KMS-11 (cell line): ENCODE measurements at regions not wholly inside any gene's neighbourhood (a gene's known extent, or its start where the extent isn't known, plus 50 kb on each side); places are given as distances from the start of the nearest gene placed in this dataset.
"Not testable (repeated sequence)": the region's sequence is repeated elsewhere in the genome, so short reads cannot be mapped to it uniquely, and the experiment has no call there.

Source experiments
- H2AFZ ChIP-seq: fragments of 200-600 bp; sonication (generic); 2 replicates; pipeline ENCODE4 v1.6.1; 2016; ENCODE audit warnings: antibody characterized with exemption, mixed run types, low read depth
- H3K27ac ChIP-seq: fragments of 200-600 bp; sonication (generic); 2 replicates; pipeline ENCODE4 v1.6.1; 2016; ENCODE audit warnings: mild to moderate bottlenecking, mixed run types
- H3K27me3 ChIP-seq: fragments of 200-600 bp; sonication (generic); 2 replicates; pipeline ENCODE4 v1.6.1; 2017; ENCODE audit warnings: mild to moderate bottlenecking, low read depth, mixed run types, moderate library complexity; ENCODE audit not compliant: insufficient read depth
- H3K36me3 ChIP-seq: fragments of 200-600 bp; sonication (generic); 2 replicates; pipeline ENCODE4 v1.6.1; 2017; ENCODE audit warnings: mild to moderate bottlenecking, mixed run types; ENCODE audit not compliant: insufficient read depth
- H3K4me1 ChIP-seq: fragments of 200-600 bp; sonication (generic); 2 replicates; pipeline ENCODE4 v1.6.1; 2016; ENCODE audit warnings: mild to moderate bottlenecking, low read depth, mixed run types; ENCODE audit not compliant: poor library complexity, severe bottlenecking
- H3K4me2 ChIP-seq: fragments of 200-600 bp; sonication (generic); 2 replicates; pipeline ENCODE4 v1.7.0; 2016; ENCODE audit warnings: mild to moderate bottlenecking, mixed run types
- H3K4me3 ChIP-seq: fragments of 200-600 bp; sonication (generic); IDR thresholded peaks from 2 replicates; pipeline ENCODE4 v1.6.1; 2017; ENCODE audit warnings: low read depth, low read length, mixed read lengths; ENCODE audit not compliant: insufficient read depth
- H3K79me2 ChIP-seq: fragments of 200-600 bp; sonication (generic); 2 replicates; pipeline ENCODE4 v1.6.1; 2016; ENCODE audit warnings: low read depth, mixed run types; ENCODE audit not compliant: insufficient read depth
- H3K9ac ChIP-seq: fragments of 200-600 bp; sonication (generic); 2 replicates; pipeline ENCODE4 v1.6.1; 2016; ENCODE audit warnings: mild to moderate bottlenecking, mixed run types
- H4K20me1 ChIP-seq: fragments of 200-600 bp; sonication (generic); 2 replicates; pipeline ENCODE4 v1.6.1; 2016; ENCODE audit warnings: mild to moderate bottlenecking, mixed run types; ENCODE audit not compliant: insufficient read depth
- TF ChIP-seq, protein P1 (sequence below): fragments of 200-600 bp; sonication (generic); conservative IDR thresholded peaks from 2 replicates; pipeline ENCODE4 v1.6.1; 2017; ENCODE audit warnings: low read depth, mild to moderate bottlenecking, antibody characterized with exemption, low read length, moderate library complexity, mixed read lengths

DNA sequence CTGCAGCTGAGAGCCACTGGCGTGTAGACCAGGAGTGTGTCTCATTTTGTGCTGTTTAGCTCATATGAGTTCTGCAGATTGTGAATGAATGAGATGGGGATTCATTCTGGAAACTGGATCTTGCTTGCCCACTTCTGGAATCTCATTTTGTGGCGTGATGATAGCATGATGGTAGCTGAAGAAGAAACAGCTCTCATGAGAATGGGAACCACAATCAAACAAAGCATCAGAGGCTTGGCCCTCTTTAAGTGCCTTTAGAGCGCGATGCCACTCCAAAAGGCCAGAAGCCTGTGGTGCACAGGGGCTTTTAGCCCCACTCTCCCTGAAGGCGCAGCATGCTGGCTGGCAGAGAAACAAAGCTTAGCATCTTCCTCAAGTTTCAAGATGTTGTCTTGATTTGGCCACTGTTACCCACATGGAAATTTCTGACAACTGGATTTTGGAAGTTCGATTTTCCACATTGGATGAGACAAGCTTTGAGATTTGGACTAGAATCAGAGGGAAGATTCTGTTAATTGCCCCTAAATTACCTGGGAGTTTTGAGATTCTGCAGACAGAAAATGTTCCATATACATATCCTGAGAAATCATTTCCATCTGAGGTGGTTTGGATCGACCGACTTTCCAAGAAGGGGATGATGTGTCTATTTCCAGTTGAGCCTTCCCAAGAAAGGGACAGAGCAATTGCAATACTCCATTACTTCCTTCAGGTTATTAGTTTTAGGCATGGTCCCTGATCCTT is 234.5 kb downstream of the VAPA start:
- Histone ChIP-seq H3K36me3 (no peaks in the 10 kb centered on the region), H3K4me3 (no peak overlapping the region), H3K4me1 (peaks cover 6% of the 10 kb centered on the region), H3K9ac (no peak overlapping the region), H3K79me2 (no peaks in the 10 kb centered on the region), H3K27me3 (no peaks in the 10 kb centered on the region), H2AFZ (no peak overlapping the region), H3K4me2 (no peak overlapping the region), H4K20me1 (no peaks in the 10 kb centered on the region), H3K27ac (no peak overlapping the region)
- TF ChIP-seq, protein P1, sequence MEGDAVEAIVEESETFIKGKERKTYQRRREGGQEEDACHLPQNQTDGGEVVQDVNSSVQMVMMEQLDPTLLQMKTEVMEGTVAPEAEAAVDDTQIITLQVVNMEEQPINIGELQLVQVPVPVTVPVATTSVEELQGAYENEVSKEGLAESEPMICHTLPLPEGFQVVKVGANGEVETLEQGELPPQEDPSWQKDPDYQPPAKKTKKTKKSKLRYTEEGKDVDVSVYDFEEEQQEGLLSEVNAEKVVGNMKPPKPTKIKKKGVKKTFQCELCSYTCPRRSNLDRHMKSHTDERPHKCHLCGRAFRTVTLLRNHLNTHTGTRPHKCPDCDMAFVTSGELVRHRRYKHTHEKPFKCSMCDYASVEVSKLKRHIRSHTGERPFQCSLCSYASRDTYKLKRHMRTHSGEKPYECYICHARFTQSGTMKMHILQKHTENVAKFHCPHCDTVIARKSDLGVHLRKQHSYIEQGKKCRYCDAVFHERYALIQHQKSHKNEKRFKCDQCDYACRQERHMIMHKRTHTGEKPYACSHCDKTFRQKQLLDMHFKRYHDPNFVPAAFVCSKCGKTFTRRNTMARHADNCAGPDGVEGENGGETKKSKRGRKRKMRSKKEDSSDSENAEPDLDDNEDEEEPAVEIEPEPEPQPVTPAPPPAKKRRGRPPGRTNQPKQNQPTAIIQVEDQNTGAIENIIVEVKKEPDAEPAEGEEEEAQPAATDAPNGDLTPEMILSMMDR: no peak

DNA sequence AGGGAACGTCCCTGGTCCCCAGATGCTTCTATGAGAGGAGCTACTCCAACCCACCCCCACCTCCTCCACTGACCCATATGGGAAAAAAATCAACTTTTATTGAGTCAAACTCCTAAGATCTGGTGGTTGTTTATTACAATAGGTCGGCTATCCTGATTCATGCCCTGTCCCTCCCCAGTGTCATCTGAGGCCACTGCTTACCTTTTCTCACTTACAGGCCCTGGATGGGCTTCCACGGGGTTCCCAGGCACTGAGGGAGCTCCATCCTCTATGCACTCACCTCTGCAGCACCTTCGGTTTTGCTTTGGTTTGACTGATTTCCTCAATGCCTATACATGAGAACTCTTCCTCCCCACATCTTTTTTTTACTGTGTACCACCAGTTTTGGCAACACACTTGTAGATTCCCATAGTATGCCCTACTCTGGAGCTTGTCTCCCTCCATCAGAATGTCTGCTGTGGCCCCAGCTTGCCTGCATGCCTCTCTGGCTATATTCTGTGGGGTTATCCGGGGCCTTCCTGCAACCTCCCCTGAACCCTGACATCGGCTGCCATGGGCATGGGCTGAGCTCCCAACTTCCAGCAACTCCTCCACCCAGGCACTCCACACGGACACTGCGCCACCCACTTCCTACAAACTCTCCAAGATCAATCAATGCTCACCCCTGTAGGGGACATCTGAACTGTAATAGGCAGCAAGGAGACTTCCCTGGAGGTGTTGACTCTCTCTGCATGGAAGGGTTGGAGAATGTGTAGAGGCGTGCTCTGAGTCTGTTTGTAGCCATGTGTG is 236.1 kb downstream of the VAPA start:
- no peak overlapping the region for H3K27ac ChIP-seq
- H3K4me3 ChIP-seq: no peak overlapping the region
- TF ChIP-seq, protein P1: no peak
- no peaks in the 10 kb centered on the region for H4K20me1 ChIP-seq
- H3K79me2 ChIP-seq: no peaks in the 10 kb centered on the region
- no peak overlapping the region for H2AFZ ChIP-seq
- H3K9ac ChIP-seq: no peak overlapping the region
- no peaks in the 10 kb centered on the region for H3K4me1 ChIP-seq
- H3K27me3 ChIP-seq: no peaks in the 10 kb centered on the region
- no peak overlapping the region for H3K4me2 ChIP-seq
- H3K36me3 ChIP-seq: no peaks in the 10 kb centered on the region

DNA sequence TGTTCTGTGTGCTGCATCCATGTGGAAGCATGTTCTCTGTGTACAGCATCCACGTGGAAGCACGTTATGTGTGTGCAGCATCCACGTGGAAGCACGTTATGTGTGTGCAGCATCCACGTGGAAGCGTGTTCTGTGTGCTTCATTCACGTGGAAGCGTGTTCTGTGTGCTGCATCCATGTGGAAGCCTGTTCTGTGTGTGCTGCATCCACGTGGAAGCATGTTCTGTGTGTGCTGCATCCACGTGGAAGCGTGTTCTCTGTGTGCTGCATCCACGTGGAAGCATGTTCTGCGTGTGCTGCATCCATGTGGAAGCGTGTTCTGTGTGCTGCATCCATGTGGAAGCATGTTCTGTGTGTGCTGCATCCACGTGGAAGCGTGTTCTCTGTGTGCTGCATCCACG is 236.8 kb downstream of the VAPA start:
- H3K4me2 ChIP-seq, H4K20me1 ChIP-seq, H3K36me3 ChIP-seq, H3K27me3 ChIP-seq, H2AFZ ChIP-seq, H3K4me1 ChIP-seq, H3K4me3 ChIP-seq, H3K9ac ChIP-seq, H3K79me2 ChIP-seq, H3K27ac ChIP-seq: not testable (repeated sequence)

DNA sequence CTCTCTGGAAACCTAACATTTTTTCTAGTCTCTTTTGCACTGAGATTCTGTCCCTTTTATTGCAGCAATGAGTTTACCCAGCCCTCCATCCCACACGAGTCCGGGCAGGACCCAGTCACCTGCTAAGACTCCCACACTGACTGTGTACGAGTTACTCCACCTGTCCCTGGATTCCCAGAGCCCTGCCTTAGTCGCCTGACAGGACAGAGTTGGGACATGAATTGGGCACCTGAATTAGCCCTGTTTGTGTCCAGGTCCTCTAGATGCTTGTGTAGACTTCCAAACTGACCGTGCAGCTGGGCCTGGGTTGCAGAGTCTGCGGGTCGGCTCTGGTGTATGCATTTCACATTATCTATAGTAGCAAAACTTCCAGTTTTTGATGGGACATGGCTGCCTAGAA is 238.7 kb downstream of the VAPA start:
- Histone ChIP-seq H3K4me3 (no peak overlapping the region), H3K27me3 (no peaks in the 10 kb centered on the region), H4K20me1 (no peaks in the 10 kb centered on the region), H2AFZ (no peak overlapping the region), H3K27ac (no peak overlapping the region), H3K4me1 (no peaks in the 10 kb centered on the region), H3K4me2 (no peak overlapping the region), H3K9ac (no peak overlapping the region), H3K79me2 (no peaks in the 10 kb centered on the region), H3K36me3 (no peaks in the 10 kb centered on the region)
- TF ChIP-seq, protein P1: no peak
